MM.1S (cell line): ENCODE measurements at regions not wholly inside any gene's neighbourhood (a gene's known extent, or its start where the extent isn't known, plus 50 kb on each side); places are given as distances from the start of the nearest gene placed in this dataset.

Experiments used
- DNase-seq: peaks from one replicate; pipeline ENCODE4 v3.0.0-alpha.2; 2015
- H2AFZ ChIP-seq: fragments of 300-600 bp; sonication (generic); 2 replicates; pipeline ENCODE4 v1.6.0; 2016; ENCODE audit warnings: antibody characterized with exemption, low read length
- H3F3A ChIP-seq: fragments of 300-600 bp; sonication (generic); 2 replicates; pipeline ENCODE4 v1.6.1; 2016; ENCODE audit warnings: mild to moderate bottlenecking, antibody characterized with exemption, low read length, moderate library complexity, mixed read lengths; ENCODE audit not compliant: insufficient read depth
- H3K27ac ChIP-seq: fragments of 300-600 bp; sonication (generic); 2 replicates; pipeline ENCODE4 v1.5.1; 2016; ENCODE audit warnings: mild to moderate bottlenecking, low read length
- H3K27me3 ChIP-seq: fragments of 300-600 bp; sonication (generic); replicated peaks from 2 replicates; pipeline ENCODE4 v1.6.0; 2016; ENCODE audit warnings: low read length; ENCODE audit not compliant: insufficient read depth
- H3K36me3 ChIP-seq: fragments of 300-600 bp; sonication (generic); replicated peaks from 2 replicates; pipeline ENCODE4 v1.6.1; 2016; ENCODE audit warnings: mild to moderate bottlenecking, low read length, mixed read lengths; ENCODE audit not compliant: insufficient read depth
- H3K4me1 ChIP-seq: fragments of 300-600 bp; sonication (generic); 2 replicates; pipeline ENCODE4 v1.6.1; 2016; ENCODE audit warnings: low read length, mixed read lengths
- H3K4me2 ChIP-seq: fragments of 300-600 bp; sonication (generic); 2 replicates; pipeline ENCODE4 v1.6.0; 2016; ENCODE audit warnings: low read depth, low read length
- H3K4me3 ChIP-seq: fragments of 300-600 bp; sonication (generic); 2 replicates; pipeline ENCODE4 v1.5.1; 2016; ENCODE audit warnings: low read length, mixed read lengths
- H3K79me2 ChIP-seq: fragments of 300-600 bp; sonication (generic); 2 replicates; pipeline ENCODE4 v1.6.1; 2016; ENCODE audit warnings: mixed run types, low read length, mixed read lengths
- H3K9ac ChIP-seq: fragments of 300-600 bp; sonication (generic); 2 replicates; pipeline ENCODE4 v1.6.1; 2016; ENCODE audit warnings: low read length, mixed read lengths
- H3K9me2 ChIP-seq: fragments of 300-600 bp; sonication (generic); replicated peaks from 2 replicates; pipeline ENCODE4 v1.6.1; 2016; ENCODE audit warnings: mild to moderate bottlenecking, low read length, mixed read lengths; ENCODE audit not compliant: insufficient read depth
- H3K9me3 ChIP-seq: fragments of 300-600 bp; sonication (generic); replicated peaks from 2 replicates; pipeline ENCODE4 v1.6.1; 2016; ENCODE audit warnings: mild to moderate bottlenecking, low read length, mixed read lengths; ENCODE audit not compliant: insufficient read depth
- H4K20me1 ChIP-seq: fragments of 300-600 bp; sonication (generic); 2 replicates; pipeline ENCODE4 v1.6.1; 2016; ENCODE audit warnings: mild to moderate bottlenecking, low read length, moderate library complexity, mixed read lengths; ENCODE audit not compliant: insufficient read depth
- CTCF ChIP-seq: fragments of 300-600 bp; sonication (generic); IDR thresholded peaks from 2 replicates; pipeline ENCODE4 v1.5.1; 2016; ENCODE audit warnings: antibody characterized with exemption, low read length, mixed read lengths
- EZH2 ChIP-seq: fragments of 300-600 bp; sonication (generic); optimal IDR thresholded peaks from 2 replicates; pipeline ENCODE3; 2017; ENCODE audit warnings: low read depth, mild to moderate bottlenecking, antibody characterized with exemption, low read length, mixed read lengths
- EZH2phosphoT487 ChIP-seq: fragments of 300-600 bp; sonication (generic); IDR thresholded peaks from 2 replicates; pipeline ENCODE4 v1.6.1; 2018; ENCODE audit warnings: antibody characterized with exemption, low read length

GRCh38 chr20:12638633-12639312 is 370.0 kb upstream of the SPTLC3 start:
- H3K36me3 ChIP-seq: no peaks in the 10 kb centered on the region

GRCh38 chr20:12640251-12640650 is 368.5 kb upstream of the SPTLC3 start:
- no peak overlapping the region for H3K4me3 ChIP-seq

More at GRCh38 chr20:12638633-12639312, 370.0 kb upstream of the SPTLC3 start:
- Histone ChIP-seq H3K9me2 (no peaks in the 10 kb centered on the region), H2AFZ (no peak overlapping the region), H3K4me3 (no peak overlapping the region), H3K27me3 (no peaks in the 10 kb centered on the region), H3K79me2 (no peaks in the 10 kb centered on the region), H3K4me2 (no peak overlapping the region), H3K4me1 (no peaks in the 10 kb centered on the region), H4K20me1 (no peaks in the 10 kb centered on the region), H3K27ac (no peak overlapping the region), H3K9ac (no peak overlapping the region), H3K9me3 (no peaks in the 10 kb centered on the region), H3F3A (no peaks in the 10 kb centered on the region)
- TF ChIP-seq CTCF (no peak), EZH2 (no peak), EZH2phosphoT487 (no peak)
- DNase-seq: no peak

DNA sequence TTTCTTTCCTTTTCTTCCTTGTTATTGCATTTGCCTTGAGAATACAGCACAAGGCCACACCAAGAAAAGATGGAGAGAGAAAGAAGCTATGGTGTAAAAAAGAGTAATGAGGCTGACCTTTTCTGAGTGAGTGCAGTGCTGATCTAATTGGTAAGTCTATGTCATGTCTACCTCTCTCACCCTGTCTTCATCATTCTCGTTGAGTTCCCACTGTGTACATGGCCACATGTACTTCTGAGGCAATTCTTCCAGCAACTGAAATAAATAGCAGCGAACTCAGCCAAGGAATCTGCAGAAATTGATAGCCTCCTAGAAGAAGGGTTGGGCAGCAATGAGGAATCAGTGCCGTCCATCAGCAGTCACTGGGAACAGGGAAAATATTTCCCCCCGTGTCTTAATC is 367.2 kb upstream of the SPTLC3 start:
- Histone ChIP-seq H3K9ac (no peak overlapping the region), H3K79me2 (no peaks in the 10 kb centered on the region), H3K27me3 (no peaks in the 10 kb centered on the region), H4K20me1 (no peaks in the 10 kb centered on the region), H3K9me2 (no peaks in the 10 kb centered on the region), H3F3A (no peaks in the 10 kb centered on the region), H3K4me1 (no peaks in the 10 kb centered on the region), H3K36me3 (no peaks in the 10 kb centered on the region), H3K9me3 (no peaks in the 10 kb centered on the region), H3K4me3 (no peak overlapping the region), H3K4me2 (no peak overlapping the region), H2AFZ (no peak overlapping the region), H3K27ac (no peak overlapping the region)
- DNase-seq: no peak
- no peak for TF ChIP-seq EZH2
- TF ChIP-seq CTCF: no peak
- TF ChIP-seq EZH2phosphoT487: no peak

More at GRCh38 chr20:12640251-12640650, 368.5 kb upstream of the SPTLC3 start:
- Histone ChIP-seq H3K27ac (no peak overlapping the region), H3K36me3 (no peaks in the 10 kb centered on the region), H3K9me3 (no peaks in the 10 kb centered on the region), H4K20me1 (no peaks in the 10 kb centered on the region), H3K79me2 (no peaks in the 10 kb centered on the region), H3K27me3 (no peaks in the 10 kb centered on the region), H3K9ac (no peak overlapping the region), H3K4me1 (no peaks in the 10 kb centered on the region), H2AFZ (no peak overlapping the region), H3K9me2 (no peaks in the 10 kb centered on the region), H3F3A (no peaks in the 10 kb centered on the region), H3K4me2 (no peak overlapping the region)
- TF ChIP-seq EZH2phosphoT487: no peak
- TF ChIP-seq EZH2: no peak
- no peak for TF ChIP-seq CTCF
- no peak for DNase-seq
